Upper lobe of left lung (tissue), 4 donors: ENCODE measurements at regions not wholly inside any gene's neighbourhood (a gene's known extent, or its start where the extent isn't known, plus 50 kb on each side); places are given as distances from the start of the nearest gene placed in this dataset.

Experiments used
- CTCF ChIP-seq, 6 experiments: fragments of 450-650 bp in 4 of 6; fragments of 200-600 bp in 2 of 6; sonication (generic) in 2 of 6; IDR thresholded peaks; one replicate each; pipeline ENCODE4 v1.5.1; 2016 to 2019; ENCODE audit warnings: antibody characterized with exemption in 6 of 6
- EP300 ChIP-seq, 4 donors: sonication (generic); formaldehyde crosslinking; IDR thresholded peaks; one replicate each; pipeline ENCODE4 v1.5.1; 2017; ENCODE audit warnings: antibody characterized with exemption in 4 of 4, control low read depth in 2 of 4
- POLR2A ChIP-seq, 4 donors: fragments of 450-650 bp; IDR thresholded peaks; one replicate each; pipeline ENCODE4 v1.5.1; 2016 to 2017; ENCODE audit warnings: antibody characterized with exemption in 4 of 4, mild to moderate bottlenecking in 2 of 4
- POLR2AphosphoS5 ChIP-seq, 2 donors: sonication (generic); formaldehyde crosslinking; IDR thresholded peaks; one replicate each; pipeline ENCODE4 v1.5.1; 2017; ENCODE audit warnings: antibody characterized with exemption in 2 of 2

- no peak for TF ChIP-seq CTCF (IDR thresholded peaks at IDR 0.05)
- no peak for TF ChIP-seq POLR2AphosphoS5 (IDR thresholded peaks at IDR 0.05)
- TF ChIP-seq POLR2A (IDR thresholded peaks at IDR 0.05) = no peak
- TF ChIP-seq EP300 (IDR thresholded peaks at IDR 0.05) = no peak
Measured at GRCh38 chr2:5410991-5411700, 281.0 kb upstream of the SOX11 start.
